CD4-positive, alpha-beta T cell treated with Interleukin-15 for 4 hours (primary cell): ENCODE measurements at regions not wholly inside any gene's neighbourhood (a gene's known extent, or its start where the extent isn't known, plus 50 kb on each side); places are given as distances from the start of the nearest gene placed in this dataset.

ENCODE experiments used
- DNase-seq: peaks from one replicate; pipeline ENCODE4 v3.0.0-alpha.2; 2020; ENCODE audit warnings: low spot score

GRCh38 chr9:14031810-14032209 lies 282.1 kb downstream of the NFIB start:
- no peak for DNase-seq

DNA sequence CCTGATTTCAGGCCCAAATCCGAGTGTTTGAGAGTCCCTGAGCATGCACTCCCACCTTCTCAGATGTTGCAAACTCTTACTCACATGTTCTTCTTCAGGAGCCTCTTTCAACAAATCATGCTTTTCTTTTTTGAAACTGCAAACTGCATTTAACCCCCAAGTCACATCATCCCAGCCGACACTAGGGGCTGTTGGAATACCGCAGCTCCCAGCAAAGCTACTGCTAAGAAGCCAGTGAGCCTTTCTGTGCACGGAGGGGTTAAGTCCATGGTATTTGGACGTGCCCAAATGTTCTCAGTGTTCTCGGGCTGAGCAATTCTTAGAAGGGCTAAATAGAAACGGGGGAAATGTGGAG lies 282.9 kb downstream of the NFIB start:
- DNase-seq, result no peak

- no peak for DNase-seq
These were observed 283.4 kb downstream of the NFIB start for GRCh38 chr9:14030375-14031059.

DNA sequence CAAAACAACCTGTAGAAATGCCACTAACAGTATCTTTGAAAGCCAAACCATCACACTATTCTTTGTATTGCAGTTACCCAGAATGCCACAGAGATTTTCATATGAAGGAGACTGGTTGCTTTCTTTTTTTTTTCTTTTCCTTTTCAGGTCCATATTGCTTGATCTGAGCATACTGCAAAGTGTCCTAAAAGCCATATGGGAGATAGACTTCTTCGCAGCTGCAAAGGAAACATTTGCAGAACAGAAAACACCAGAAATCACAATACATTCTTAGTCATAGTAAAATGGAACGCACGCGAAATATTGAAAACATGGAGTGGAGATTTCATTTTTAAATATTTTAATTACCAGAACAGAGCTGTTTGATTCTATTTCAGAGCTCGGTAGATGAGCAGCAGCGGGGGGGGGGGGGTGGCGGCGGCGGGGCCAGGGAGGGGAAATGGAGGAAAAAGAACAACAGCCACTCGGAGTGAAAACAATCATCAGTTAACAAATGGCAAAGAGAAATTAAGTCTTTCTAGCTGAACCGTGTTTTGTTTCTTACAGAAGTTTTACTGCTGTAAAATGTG lies 284.1 kb downstream of the NFIB start:
- DNase-seq, result no peak

DNA sequence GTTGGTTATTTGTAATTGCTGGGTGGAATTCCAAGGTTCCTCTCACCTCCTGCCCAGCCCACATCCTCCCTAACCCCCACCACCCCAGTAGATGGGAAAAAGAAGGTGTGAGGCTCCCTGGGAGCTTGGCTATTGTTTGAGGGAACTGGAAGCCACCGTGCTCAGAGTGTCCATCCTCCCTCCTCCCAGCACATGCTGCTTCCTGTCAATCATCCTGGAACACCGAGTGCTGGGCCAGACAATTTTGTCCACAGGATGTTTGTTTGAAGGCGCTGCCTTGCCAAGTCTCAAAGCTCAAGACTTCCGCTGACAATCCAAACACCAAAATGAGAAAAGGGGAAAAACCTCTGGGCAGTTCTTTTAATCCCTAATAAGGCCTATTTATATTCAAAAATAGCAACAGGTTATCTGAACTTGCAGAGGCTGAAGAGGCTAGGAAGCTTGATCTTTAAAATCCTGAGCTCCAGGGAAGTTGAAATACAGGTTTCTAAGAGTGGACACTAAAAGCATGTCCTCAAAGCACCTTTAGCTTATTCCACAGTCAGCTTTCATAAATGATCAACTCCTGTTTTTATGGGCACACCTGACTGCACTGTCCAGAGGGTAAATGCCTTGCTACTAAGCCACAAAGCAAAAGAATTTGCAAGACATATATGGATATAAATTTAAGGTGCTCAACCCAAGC lies 286.7 kb downstream of the NFIB start:
- no peak for DNase-seq

DNA sequence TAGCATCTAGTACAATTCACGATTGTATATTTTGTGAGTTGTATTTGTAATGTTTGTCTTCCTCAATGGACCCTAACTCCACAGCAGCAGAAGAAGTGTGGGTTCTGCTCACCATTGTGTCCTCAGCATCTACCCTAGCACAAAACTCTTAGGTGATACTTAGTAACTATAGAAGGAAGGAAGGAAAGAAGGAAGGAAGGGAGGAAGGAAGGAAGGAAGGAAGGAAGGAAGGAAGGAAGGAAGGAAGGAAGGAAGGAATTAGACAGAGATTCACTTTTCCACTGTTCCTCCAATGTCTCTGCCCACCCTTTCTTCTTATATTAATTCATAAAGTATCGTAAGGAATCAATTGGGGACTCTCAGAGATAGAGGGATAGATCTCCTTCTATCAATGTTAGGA lies 288.2 kb downstream of the NFIB start:
- no peak for DNase-seq

GRCh38 chr9:14023285-14023684 lies 290.7 kb downstream of the NFIB start:
- DNase-seq, result no peak

DNA sequence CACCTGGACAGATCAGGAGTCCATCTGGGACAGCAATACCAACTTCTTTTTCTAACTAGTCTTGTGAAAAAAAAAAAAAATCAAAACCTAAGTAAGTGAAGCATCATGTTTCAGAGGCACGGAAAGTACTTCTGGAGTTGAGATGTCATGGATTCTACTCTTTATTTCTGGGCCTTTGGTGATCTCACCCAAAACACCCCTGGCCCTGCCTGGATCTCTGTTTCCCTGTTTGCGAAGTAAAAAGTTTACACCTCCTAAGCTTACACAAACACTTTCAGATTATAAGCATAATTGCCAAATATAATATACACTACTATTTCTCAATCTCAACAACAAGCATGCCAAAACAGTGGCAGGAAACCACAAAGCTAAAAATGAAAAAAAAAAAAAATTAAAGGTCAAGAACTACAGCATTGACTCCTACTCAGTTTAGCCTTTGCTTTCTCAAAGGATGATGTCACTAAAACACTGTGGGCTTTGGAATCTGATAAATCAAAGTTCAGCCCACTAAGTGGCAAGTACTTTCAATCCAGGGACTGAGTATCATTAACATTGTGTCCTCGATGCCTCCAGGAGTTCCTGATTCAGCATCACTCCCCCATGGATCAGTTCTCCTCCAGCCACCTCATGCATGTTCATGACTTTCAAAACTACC lies 291.9 kb downstream of the NFIB start:
- no peak for DNase-seq

DNA sequence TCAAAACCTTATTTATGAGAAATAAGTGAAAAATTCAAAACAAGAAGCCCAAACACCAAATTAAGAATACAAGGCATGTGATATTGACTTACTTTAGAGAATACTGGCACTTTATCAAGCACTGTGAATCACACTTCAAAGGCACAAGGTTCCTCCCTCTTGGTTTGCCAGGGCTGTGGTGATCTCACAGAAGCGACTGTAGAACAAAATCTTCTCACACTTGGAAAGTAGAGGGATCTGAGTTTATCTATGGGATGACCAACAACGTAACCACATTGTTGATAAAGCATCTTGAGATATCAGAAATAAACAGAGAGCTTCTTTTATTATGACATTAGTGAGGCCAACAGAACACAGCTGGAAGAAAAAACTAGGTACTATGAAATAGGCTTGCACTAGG lies 295.9 kb downstream of the NFIB start:
- no peak for DNase-seq

GRCh38 chr9:14014744-14015143 lies 299.2 kb downstream of the NFIB start:
- DNase-seq, result no peak

DNA sequence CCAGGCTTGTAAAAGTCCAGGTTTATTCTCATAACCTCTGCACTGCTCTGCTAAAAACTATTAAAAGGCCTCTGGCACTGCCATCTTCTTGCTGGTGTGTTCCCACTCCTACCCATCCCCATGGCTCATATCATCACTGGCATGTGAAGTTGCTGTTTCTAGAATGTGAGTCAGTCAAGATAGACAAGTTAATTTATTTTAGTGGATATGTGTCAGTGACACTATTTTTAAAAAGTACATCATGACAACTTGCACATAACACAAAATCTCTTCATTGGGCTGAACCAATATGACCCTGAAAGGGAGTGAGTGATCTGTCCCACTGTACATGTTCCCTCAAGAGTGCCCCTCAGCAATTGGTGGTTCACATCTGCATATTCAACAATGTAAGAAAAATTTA lies 299.7 kb downstream of the NFIB start:
- no peak for DNase-seq

GRCh38 chr9:14011799-14012560 lies 302.0 kb downstream of the NFIB start:
- no peak for DNase-seq

- DNase-seq, result no peak
These were observed 306.7 kb downstream of the NFIB start for GRCh38 chr9:14007190-14007769.

- no peak for DNase-seq
These were observed 307.4 kb downstream of the NFIB start for GRCh38 chr9:14006386-14007187.

DNA sequence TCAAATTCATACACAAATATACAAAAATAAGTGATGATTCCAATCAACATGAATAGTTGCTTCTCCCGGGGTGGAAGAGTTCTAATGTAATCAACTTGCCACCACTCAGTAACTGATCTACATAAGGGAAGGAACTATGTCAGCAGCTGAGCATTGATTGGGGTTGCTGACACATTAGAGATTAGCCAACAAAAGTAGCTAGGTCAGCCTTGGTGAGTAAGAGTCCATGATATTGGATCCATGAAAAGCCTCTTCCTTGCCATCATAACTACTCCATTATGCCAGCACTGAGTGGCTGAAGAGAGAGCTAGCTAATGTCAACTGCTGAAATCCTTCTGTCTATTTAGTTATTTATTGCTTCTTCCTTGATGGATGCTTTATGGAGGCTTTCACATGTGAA lies 309.8 kb downstream of the NFIB start:
- no peak for DNase-seq

DNA sequence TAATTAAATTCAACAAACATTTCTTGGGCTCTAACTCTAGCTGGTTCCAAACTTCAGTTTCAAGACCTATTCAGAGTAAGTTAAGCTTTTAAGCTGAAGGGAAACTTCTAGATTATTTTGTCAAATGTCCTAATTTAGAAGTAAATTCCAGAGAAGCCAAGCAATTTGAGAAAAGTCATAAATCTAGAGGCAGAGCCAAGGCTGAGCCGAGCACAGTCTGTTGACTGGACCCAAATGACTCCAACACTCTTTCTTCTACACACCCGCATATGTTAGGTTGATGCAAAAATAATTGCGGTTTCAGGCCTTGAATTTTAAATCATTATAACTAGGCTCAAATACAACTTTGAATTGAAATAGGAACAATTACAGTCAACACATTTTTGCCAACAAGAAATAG lies 319.7 kb downstream of the NFIB start:
- DNase-seq, result no peak

DNA sequence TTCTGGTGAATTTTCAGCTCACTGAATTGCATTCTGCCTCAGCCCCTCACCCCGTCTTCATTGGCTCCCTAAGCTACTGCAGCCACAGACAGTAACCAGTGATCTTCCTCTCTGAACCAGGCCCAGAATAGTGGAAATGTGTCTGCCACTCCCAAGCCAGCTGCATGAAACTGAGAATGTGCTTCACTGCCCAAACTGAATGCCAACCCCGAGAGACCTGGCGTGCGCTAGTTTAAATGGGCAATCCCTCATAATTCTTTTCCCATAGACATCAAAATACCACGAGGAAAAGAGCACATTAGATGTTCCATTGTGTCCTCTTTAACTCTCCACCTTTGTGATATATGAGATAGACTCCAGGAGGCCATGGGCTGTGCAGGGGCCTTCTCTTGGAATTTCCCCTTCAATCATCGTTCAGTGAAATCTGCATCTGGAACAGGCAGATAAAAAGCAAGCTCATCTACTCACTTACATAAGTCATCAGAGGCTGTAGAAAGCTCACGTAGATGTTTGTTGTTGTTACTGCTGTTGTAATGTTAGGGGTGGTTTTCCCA lies 320.2 kb downstream of the NFIB start:
- no peak for DNase-seq

GRCh38 chr9:13992138-13993088 lies 321.5 kb downstream of the NFIB start:
- no peak for DNase-seq

DNA sequence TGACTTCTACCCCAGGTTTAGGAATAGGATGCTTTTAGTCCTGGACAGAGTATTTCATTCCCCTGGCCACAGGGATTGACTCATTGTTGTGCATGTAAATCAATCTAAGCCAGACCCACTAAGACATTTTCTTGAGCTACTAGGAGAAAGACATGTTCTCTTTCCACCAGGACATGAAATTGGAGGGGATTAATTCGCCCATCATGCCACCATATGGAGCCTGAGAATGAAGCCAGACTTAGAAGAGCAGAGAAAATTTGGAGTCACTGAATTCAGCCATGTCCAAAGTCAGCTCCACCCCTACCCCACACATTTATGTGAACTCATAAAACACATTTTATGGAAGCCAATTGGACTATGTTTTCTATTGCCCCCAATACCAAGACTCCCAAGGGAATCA lies 322.5 kb downstream of the NFIB start:
- DNase-seq, result no peak

GRCh38 chr9:13990994-13991393 lies 322.9 kb downstream of the NFIB start:
- no peak for DNase-seq
